Liver (tissue), 8 donors: ENCODE measurements at regions not wholly inside any gene's neighbourhood (a gene's known extent, or its start where the extent isn't known, plus 50 kb on each side); places are given as distances from the start of the nearest gene placed in this dataset.
A peak's percentile ranks its signal among the peaks of the same experiment; 100 is the strongest.

Experiments
- DNase-seq: peaks from one replicate; pipeline ENCODE4 v3.0.0-alpha.2; 2017; ENCODE audit warnings: low spot score
- H3K27ac ChIP-seq, 2 donors: one replicate each; pipeline ENCODE4 v1.7.0; 2013; ENCODE audit warnings: inconsistent platforms in 2 of 2, low read length in 2 of 2, control low read depth in 1 of 2, low read depth in 1 of 2, mild to moderate bottlenecking in 1 of 2
- H3K27me3 ChIP-seq, 4 donors: one replicate each; pipeline versions ENCODE4 v1.6.1 to v1.7.0; 2013; ENCODE audit warnings: low read length in 3 of 4, inconsistent platforms in 1 of 4, mild to moderate bottlenecking in 1 of 4, moderate library complexity in 1 of 4; ENCODE audit not compliant: control insufficient read depth in 4 of 4, insufficient read depth in 4 of 4
- H3K36me3 ChIP-seq, 4 donors: one replicate each; pipeline versions ENCODE4 v1.6.1 to v1.7.0; 2013; ENCODE audit warnings: low read length in 3 of 4, mild to moderate bottlenecking in 3 of 4, low read depth in 1 of 4, moderate library complexity in 1 of 4; ENCODE audit not compliant: control insufficient read depth in 4 of 4, insufficient read depth in 3 of 4
- H3K4me1 ChIP-seq, 4 donors: one replicate each; pipeline versions ENCODE4 v1.6.1 to v1.7.0; 2013; ENCODE audit warnings: low read length in 3 of 4, mild to moderate bottlenecking in 3 of 4, moderate library complexity in 1 of 4; ENCODE audit not compliant: control insufficient read depth in 4 of 4, insufficient read depth in 4 of 4
- H3K4me3 ChIP-seq, 3 donors: one replicate each; pipeline versions ENCODE4 v1.6.1 to v1.7.0; 2013; ENCODE audit warnings: low read length in 3 of 3, control low read depth in 1 of 3, low read depth in 1 of 3, mild to moderate bottlenecking in 1 of 3
- H3K9ac ChIP-seq, 2 donors: one replicate each; pipeline ENCODE4 v1.7.0; 2013; ENCODE audit warnings: low read length in 2 of 2, mild to moderate bottlenecking in 2 of 2, moderate library complexity in 2 of 2, control low read depth in 1 of 2, low read depth in 1 of 2
- H3K9me3 ChIP-seq, 4 donors: one replicate each; pipeline versions ENCODE4 v1.6.1 to v1.7.0; 2013; ENCODE audit warnings: low read length in 3 of 4; ENCODE audit not compliant: control insufficient read depth in 4 of 4
- ATF3 ChIP-seq: IDR thresholded peaks from 2 replicates; pipeline ENCODE4 v1.6.1; 2016; ENCODE audit warnings: antibody characterized with exemption
- CTCF ChIP-seq: fragments of 150-350 bp; IDR thresholded peaks from 2 replicates; pipeline ENCODE4 v1.5.1; 2017; ENCODE audit warnings: improper control_type of control experiment, low read depth, low read length; ENCODE audit not compliant: missing input control
- EGR1 ChIP-seq, 2 donors: IDR thresholded peaks; 2 replicates each; pipeline ENCODE4 v1.6.1; 2016 to 2018; ENCODE audit warnings: antibody characterized with exemption in 2 of 2, low read depth in 2 of 2
- FOXA1 ChIP-seq: IDR thresholded peaks from 2 replicates; pipeline ENCODE4 v1.6.1; 2016; ENCODE audit warnings: antibody characterized with exemption
- GABPA ChIP-seq, 2 donors: IDR thresholded peaks in 1 of 2; conservative IDR thresholded peaks in 1 of 2; 2 replicates each; pipeline ENCODE4 v1.6.1; 2016; ENCODE audit warnings: antibody characterized with exemption in 2 of 2, mild to moderate bottlenecking in 1 of 2, moderate library complexity in 1 of 2
- NR2F2 ChIP-seq: IDR thresholded peaks from 2 replicates; pipeline ENCODE4 v1.6.1; 2016; ENCODE audit warnings: antibody characterized with exemption
- RAD21 ChIP-seq, 2 donors: IDR thresholded peaks; 2 replicates each; pipeline ENCODE4 v1.6.1; 2016; ENCODE audit warnings: antibody characterized with exemption in 2 of 2, mild to moderate bottlenecking in 2 of 2
- RXRA ChIP-seq, 2 donors: IDR thresholded peaks; 2 replicates each; pipeline ENCODE4 v1.6.1; 2017 to 2018; ENCODE audit warnings: antibody characterized with exemption in 2 of 2, mild to moderate bottlenecking in 1 of 2
- SP1 ChIP-seq: IDR thresholded peaks from 2 replicates; pipeline ENCODE4 v1.6.1; 2018; ENCODE audit warnings: antibody characterized with exemption, mild to moderate bottlenecking
- TAF1 ChIP-seq: conservative IDR thresholded peaks from 2 replicates; pipeline ENCODE4 v1.6.1; 2016; ENCODE audit warnings: antibody characterized with exemption, mild to moderate bottlenecking
- YY1 ChIP-seq: IDR thresholded peaks from 2 replicates; pipeline ENCODE4 v1.6.1; 2016; ENCODE audit warnings: antibody characterized with exemption, mild to moderate bottlenecking
- whole genome bisulfite sequencing: extraction: QIAGEN DNeasy Blood & Tissue Kit; methylation state at CpG from one replicate; pipeline ENCODE4 v1.1.7; 2013; 5-methylcytosine and 5-hydroxymethylcytosine counted together
- TF ChIP-seq, protein P1 (sequence below): IDR thresholded peaks from 2 replicates; pipeline ENCODE4 v1.6.1; 2016; ENCODE audit warnings: antibody characterized with exemption, mild to moderate bottlenecking
- TF ChIP-seq, protein P2 (sequence below): IDR thresholded peaks from 2 replicates; pipeline ENCODE4 v1.6.1; 2016; ENCODE audit warnings: antibody characterized with exemption
- donor health status: healthy.
- donor health status: healthy.
- donor health status: healthy.
- donor health status: healthy.
- donor health status: healthy.

- DNase-seq: no peak
- WGBS: 8% methylated on average over 7 of the region's 7 CpGs
- TF ChIP-seq SP1 (no peak), NR2F2 (no peak), ATF3 (no peak)
- Histone ChIP-seq H3K27me3 (peaks cover 0 to 11% (median 4%) of the 10 kb centered on the region in 4 donors), H3K4me1 (no peaks in the 10 kb centered on the region), H3K36me3 (no peaks in the 10 kb centered on the region), H3K9me3 (no peaks in the 10 kb centered on the region), H3K9ac (no peak overlapping the region), H3K27ac (no peak overlapping the region), H3K4me3 (no peak overlapping the region)
Measured at GRCh38 chr1:17915511-17916197, 160.5 kb downstream of the ACTL8 start.

GRCh38 chr1:17916702-17917101 lies 161.6 kb downstream of the ACTL8 start:
- no peak overlapping the region for H3K27ac ChIP-seq
- peaks cover 0 to 11% (median 4%) of the 10 kb centered on the region in 4 donors for H3K27me3 ChIP-seq
- H3K36me3 ChIP-seq: no peaks in the 10 kb centered on the region
- H3K4me1 ChIP-seq: no peaks in the 10 kb centered on the region
- no peak for TF ChIP-seq NR2F2
- TF ChIP-seq YY1: no peak
- no peak for TF ChIP-seq SP1
- no peak for TF ChIP-seq GABPA (IDR thresholded peaks at IDR 0.05 in 1 of 2, conservative IDR thresholded peaks at IDR 0.05 in 1 of 2)
- WGBS: 75% methylated on average over 3 of the region's 3 CpGs
- H3K9ac ChIP-seq: no peak overlapping the region
- no peak for DNase-seq
- no peak overlapping the region for H3K4me3 ChIP-seq
- no peaks in the 10 kb centered on the region for H3K9me3 ChIP-seq

- no peak overlapping the region for H3K4me3 ChIP-seq
- no peaks in the 10 kb centered on the region for H3K4me1 ChIP-seq
- H3K27ac ChIP-seq: no peak overlapping the region
- WGBS: 34% methylated on average over 10 of the region's 10 CpGs
- no peaks in the 10 kb centered on the region for H3K9me3 ChIP-seq
- no peaks in the 10 kb centered on the region for H3K36me3 ChIP-seq
- H3K9ac ChIP-seq: no peak overlapping the region
- no peak for TF ChIP-seq TAF1
- TF ChIP-seq CTCF: peak; percentile 25
- peak; percentile 53 to 67 for TF ChIP-seq RAD21 (IDR thresholded peaks at IDR 0.05)
- TF ChIP-seq, protein P1, sequence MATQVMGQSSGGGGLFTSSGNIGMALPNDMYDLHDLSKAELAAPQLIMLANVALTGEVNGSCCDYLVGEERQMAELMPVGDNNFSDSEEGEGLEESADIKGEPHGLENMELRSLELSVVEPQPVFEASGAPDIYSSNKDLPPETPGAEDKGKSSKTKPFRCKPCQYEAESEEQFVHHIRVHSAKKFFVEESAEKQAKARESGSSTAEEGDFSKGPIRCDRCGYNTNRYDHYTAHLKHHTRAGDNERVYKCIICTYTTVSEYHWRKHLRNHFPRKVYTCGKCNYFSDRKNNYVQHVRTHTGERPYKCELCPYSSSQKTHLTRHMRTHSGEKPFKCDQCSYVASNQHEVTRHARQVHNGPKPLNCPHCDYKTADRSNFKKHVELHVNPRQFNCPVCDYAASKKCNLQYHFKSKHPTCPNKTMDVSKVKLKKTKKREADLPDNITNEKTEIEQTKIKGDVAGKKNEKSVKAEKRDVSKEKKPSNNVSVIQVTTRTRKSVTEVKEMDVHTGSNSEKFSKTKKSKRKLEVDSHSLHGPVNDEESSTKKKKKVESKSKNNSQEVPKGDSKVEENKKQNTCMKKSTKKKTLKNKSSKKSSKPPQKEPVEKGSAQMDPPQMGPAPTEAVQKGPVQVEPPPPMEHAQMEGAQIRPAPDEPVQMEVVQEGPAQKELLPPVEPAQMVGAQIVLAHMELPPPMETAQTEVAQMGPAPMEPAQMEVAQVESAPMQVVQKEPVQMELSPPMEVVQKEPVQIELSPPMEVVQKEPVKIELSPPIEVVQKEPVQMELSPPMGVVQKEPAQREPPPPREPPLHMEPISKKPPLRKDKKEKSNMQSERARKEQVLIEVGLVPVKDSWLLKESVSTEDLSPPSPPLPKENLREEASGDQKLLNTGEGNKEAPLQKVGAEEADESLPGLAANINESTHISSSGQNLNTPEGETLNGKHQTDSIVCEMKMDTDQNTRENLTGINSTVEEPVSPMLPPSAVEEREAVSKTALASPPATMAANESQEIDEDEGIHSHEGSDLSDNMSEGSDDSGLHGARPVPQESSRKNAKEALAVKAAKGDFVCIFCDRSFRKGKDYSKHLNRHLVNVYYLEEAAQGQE: peak; percentile 98
- TF ChIP-seq, protein P2, sequence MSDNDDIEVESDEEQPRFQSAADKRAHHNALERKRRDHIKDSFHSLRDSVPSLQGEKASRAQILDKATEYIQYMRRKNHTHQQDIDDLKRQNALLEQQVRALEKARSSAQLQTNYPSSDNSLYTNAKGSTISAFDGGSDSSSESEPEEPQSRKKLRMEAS: no peak
- no peak for TF ChIP-seq FOXA1
- TF ChIP-seq EGR1 (IDR thresholded peaks at IDR 0.05; ENCODE audit: low read depth in 2 of 2): no peak
- no peak for TF ChIP-seq RXRA (IDR thresholded peaks at IDR 0.05)
- DNase-seq: peak; percentile 41
- peaks cover 0 to 7% (median 2%) of the 10 kb centered on the region in 4 donors for H3K27me3 ChIP-seq
Measured at GRCh38 chr1:17919525-17920439, 164.6 kb downstream of the ACTL8 start.
